Inflammatory macrophage treated with lipopolysaccharide for 1 hour (primary cell): ENCODE measurements at regions not wholly inside any gene's neighbourhood (a gene's known extent, or its start where the extent isn't known, plus 50 kb on each side); places are given as distances from the start of the nearest gene placed in this dataset.

Experiments
- DNase-seq, 2 donors: peaks; one replicate each; pipeline ENCODE4 v3.0.0-alpha.2; 2020 to 2022

DNA sequence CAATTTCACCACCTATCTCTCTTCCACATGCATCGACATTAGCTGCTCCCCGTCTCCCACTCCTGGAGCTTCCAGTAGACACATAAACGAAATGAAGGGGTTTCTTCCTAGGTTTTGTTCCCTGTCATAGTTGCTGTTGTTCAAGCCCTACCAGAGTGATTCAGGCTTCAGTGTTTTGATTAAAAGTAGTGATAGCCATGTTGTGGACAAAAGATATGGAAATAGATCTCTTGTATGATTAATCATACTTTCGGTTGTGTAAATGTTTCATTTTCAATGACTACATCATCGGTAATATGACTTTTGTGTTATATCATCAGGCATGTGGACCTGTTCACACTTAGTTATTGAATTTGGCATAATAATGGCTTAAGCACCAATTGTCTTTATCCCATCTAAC lies 96.5 kb upstream of the KLF3 start:
- no peak for DNase-seq

DNA sequence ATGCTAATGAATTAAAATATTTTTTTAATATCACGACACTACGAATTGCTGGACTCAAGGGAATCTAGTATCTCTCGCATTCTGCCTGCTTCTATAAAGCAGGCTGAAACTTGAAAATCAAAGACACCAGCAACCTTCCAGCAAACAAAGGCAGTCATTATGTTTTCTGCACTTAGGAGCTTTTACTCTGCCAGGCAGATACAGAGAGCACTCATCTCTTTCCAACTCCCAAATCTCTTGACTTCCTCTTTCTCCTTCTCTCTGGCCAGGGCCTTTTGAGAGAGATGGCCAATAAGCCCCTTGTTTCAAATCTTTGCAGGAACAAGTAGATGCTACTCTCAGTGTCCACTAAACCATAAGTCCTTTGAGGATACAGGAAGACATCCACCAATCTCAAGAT lies 95.2 kb upstream of the KLF3 start:
- DNase-seq: no peak

DNA sequence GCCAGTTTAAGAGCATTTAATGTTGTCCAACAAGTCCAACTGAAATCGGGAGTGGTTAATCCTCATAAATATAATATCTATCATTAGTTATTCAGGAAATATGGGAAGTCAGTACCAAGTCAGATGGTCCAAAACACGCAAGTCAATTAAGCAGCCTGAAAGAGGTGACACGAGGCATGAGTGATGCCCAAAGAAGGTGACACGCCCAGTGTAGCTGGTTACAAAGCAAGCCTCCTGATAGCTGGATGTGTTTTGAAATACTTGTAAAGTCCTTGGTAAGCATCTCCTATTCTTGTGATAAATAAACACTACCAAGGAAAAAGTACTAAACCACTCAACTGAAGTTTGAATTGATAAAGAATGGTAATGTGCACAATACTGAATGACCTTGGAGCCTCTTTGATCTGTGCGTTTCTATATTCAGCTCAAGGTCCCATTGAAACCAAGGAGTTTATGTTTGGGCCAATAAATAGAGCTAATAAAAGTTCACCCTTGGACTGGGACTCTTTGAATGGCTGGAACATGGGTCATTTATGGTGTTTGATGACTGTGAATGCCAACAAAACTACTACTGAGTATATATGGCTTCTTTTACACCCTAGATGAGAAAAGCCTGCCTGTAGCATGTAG lies 93.2 kb upstream of the KLF3 start:
- no peak for DNase-seq

DNA sequence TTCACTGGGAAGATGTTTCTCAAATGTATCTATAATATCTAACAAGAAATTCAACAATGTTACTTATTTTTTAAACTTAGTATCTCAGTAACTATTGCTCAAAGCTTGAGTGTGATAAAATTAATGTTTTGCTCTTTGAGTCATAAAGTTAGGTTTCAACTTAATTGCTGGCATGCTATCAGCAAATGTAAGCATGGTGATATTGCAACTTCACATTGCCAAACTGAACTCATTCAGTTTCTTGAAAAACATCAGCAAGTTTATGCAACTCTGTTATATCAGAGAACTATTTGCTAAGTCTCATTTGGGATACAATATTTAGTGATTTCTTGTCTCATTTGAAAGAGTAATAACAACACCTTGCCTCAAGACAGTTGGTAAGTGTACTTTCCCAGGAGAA lies 91.2 kb upstream of the KLF3 start:
- DNase-seq: peak in 1 of 2 donors; percentile 20

DNA sequence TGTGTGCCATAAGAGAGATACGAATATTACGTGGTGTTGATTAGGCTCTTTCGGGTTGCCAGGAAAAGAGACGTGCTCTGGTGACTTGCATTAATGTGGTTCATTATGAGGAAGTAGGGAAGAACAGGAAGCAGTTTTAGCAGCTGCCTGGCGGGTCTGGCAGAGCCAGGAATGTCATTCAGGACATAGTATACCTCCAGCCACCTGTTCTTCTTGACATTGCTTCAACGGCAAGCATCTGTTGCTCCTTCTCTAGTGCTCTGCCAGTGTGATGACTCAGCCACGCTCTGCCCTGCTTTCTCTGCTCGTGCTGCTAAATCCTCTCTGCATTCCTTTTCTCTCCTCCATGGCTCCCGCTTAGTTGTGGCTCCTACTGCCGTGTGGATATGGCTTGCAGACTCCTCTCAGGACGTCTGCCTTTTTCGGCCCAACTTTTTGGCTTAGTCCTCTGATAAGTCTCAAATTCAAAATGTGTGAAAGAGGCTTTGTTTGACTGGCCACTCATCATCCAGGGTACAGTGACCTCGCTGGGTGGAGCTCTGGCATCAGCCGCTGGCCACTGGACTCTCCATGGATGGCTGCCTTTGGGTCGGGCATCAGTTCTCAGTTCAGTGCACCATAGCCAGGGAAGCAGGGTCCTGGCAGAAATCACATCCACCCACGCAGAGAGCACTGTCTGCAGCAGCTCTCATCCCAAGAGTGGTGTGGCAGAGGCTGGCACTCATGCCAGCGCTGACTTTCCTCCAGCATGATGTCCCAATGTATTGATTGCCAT lies 89.3 kb upstream of the KLF3 start:
- peak; percentile 37 to 65 for DNase-seq

DNA sequence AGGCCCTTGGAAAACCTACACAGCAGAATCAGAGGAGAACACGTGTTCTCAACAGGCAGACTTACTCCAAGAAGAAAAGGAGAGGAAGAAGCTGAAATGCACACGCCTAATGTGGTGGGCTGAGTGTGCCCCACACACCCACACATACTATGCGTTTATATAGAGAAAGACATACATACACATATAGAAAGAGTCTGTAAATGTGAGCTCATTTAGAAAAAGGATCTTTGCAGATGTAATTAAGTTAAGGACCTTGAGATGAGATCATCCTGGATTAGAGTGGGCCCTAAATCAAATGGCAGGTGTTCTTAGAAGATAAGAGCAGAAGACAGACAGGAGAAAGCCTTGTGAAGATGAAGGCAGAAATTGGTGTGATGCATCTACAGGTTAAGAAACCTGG lies 87.2 kb upstream of the KLF3 start:
- DNase-seq: no peak

DNA sequence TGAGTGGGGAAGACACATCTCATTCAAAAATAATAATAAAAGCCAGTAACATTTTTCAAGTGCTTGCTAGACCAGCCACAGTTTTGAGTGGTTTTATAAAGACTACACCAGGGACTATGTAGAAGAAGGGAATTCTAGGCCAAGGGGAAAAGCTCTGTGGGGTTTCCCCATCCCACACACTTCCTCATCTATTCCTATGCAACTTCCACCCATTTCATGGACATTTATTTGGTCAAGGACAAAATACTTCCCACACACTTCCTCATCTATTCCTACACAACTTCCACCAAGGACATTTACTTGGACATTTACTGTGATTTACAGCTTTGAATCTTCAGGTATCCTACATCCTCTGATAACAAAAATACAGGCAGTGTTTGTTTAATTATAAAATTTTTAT lies 86.5 kb upstream of the KLF3 start:
- peak; percentile 68 to 87 for DNase-seq

DNA sequence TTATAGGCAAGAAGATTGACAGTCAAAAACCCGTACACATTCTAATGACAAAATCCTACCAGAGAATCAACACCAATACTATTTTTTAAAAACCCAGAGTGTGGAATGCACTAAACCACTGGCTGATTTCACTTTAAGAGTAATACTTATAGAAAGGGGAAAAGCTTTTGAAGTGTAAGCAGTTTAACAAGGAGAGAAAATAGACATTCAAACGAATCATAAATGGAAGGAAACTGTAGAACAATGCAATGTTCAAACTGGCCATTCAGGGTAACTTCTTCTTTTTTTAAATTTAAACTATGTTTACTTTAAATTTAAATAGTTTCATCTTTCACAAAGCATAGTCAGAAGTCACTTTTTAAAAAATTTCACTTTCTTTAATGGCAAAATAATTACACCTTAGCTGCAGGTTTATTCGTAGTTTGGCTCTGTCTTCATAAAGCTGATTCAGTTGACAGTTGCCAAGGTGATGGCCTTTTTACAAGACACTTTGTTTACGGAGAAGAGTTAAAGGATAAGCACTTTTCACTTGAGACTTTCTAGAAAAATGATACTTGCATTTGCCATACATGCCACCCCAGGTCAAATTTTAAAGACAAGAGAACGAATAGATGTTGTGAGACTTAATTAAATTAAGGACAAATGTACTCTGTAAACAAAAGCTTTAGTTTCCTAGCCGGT lies 82.4 kb upstream of the KLF3 start:
- DNase-seq: no peak

DNA sequence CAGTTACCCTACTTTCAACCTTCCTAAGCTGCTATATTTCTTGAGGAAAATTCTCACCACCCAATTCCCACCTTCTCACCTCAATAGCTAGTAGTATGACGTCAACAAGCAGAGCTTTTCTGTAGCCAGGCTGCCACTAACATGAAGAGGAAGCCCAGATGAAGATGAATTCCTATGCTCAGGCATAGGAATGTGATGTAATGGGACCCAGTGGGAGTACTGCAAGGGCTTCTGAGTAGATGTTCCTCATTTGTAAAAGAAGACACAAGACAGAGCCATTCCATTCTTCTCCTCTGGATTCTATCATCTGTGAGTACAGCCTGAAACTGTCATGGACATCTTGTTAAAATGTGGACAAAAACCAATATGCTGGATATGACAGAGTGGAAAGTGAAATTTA lies 81.6 kb upstream of the KLF3 start:
- peak; percentile 42 to 56 for DNase-seq

DNA sequence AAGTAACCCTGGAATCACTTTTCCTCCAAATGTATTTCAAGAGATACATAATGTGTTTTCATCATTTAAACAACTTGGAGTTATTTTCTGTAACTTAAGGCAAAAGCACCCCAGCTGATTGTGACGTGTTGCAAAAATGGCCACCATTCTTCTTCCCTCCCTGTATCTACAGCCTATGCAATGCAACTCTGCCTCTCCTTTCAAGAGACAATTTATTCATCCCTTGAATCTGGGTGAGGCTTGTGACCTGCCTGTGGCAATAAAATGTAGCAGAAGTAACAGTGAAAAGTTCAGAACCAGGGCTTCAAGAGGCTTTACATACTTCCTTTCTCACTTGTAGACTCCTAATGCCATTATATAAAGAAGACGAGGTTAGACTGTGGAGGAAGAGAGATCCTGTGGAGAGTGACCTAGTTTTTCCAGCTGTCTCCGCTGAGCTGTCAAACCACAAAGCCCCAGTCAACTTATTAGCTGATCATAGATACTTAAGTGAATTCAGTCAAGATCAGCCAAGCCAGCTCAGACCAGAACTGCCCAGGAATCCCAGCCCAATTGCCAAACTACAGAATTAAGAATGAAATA lies 81.0 kb upstream of the KLF3 start:
- no peak for DNase-seq

DNA sequence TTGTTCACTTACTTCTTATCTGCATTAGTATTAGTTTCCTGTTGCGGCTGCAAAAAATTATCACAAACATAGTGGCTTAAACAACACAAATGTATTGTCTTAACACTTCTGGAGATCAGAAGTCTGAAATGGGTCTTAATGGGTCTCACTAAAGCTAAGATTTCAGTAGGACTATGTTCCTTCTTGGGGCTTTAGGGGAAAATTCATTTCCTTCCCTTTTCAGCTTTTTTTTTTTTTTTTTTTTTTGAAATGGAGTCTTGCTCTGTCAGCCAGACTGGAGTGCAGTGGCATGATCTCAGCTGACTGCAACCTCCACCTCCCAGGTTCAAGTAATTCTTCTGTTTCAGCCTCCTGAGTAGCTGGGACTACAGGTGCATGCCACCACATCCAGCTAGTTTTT lies 78.1 kb upstream of the KLF3 start:
- DNase-seq: no peak

DNA sequence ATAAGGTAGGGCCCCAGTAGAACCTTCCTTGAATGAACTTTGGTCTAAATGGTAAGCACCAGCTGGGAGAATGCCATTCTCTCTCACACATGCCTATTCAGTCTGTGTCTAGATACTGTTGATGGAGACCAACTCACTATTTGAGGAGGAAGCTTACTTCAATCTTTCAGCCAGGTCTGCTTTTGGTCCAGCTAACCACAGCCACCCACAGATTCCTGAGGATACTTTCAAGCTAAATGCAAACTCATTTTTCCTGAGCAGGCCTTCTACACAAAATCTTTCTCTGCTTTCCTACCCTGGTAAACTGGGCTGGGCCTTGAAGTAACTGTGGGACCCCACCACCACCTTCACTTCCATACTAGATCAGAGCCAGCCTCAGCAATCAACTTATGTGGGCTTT lies 76.9 kb upstream of the KLF3 start:
- DNase-seq: no peak

DNA sequence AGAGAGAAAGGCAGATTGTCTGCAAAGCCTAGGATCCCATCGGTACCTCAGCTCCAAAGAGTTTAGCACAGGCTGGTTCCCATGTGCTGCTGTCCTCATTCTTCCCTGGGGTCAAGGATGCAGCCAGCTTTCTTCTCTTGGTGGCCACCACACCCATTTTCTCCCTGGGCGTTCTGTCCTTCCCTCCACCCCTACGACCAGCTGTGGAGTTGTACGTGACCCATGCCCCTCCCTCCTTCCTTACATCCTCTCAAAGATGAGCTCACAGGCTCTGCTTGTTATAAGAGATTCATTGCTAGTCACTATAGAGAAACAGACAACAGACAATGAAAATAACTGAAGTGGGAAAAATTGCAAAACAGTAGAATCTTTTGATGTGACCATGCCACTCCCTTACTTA lies 74.0 kb upstream of the KLF3 start:
- DNase-seq: no peak

DNA sequence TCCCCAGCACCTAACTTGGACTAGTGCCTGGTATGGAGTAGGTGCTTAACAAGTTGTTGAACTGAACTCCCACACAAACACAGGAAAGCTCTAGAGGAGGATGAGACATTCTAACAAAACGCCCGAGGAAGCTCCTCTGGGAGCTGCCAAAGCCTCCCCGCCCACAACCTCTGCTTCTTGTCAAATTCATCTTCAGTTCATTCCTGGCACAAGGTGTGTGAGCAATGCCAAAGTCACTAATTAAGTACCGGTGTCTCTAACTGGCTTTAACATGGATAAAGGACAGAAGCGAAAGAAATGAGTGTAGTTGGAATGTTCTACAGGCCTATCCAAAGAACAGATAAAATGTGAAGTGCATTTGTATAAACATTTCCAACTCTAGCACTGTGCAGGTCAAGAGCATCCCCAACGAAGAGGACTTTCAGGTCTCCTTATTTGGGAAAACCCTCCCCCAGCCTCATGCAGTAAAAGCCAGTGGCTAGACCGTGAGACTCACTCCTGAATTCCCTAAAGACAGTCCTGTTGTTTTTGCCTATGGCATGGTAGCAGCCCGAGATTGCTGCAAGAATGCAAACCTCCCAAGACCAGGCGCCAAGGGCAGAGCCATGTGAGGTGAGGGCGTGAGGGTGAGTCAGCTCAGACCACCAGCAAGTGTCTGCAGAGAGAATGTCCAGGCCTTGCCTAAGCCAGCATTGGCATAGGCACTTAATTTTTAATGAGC lies 72.2 kb upstream of the KLF3 start:
- DNase-seq: no peak

DNA sequence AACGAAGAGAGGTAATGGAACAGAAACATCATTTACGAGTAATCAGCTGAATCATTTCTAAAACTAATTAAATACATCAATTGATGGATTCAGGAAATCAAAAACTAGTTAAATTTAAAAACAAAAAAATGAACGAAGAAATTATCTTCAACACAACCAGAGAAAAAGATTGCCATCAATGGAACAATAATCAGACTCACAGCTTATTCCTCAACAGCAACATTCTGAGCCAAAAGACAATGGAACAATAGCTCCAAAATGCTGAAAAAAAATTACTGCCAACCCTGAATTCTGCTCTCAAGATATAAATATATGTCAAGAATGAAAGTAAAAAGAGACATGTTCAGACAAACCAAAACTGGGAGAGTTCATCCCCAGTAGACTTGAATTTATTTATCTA lies 65.5 kb upstream of the KLF3 start:
- DNase-seq: no peak

DNA sequence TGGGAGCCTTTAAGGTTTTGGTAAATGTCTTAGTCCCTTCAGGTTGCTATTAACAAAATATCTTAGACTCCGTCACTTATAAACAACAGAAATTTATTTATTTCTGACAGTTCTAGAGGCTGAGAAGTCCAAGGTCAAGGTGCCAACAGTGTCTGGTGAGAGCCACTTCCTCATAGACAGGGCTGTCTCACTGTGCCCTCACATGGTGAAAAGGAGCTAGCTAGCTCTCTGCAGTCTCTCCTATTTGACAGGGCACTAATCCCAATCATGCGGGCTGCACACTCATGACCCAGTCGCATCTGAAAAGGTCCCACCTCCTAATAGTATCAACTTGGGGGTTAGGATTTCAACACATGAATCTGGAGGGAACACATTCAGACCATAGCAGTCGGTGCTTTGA lies 63.4 kb upstream of the KLF3 start:
- DNase-seq: no peak

DNA sequence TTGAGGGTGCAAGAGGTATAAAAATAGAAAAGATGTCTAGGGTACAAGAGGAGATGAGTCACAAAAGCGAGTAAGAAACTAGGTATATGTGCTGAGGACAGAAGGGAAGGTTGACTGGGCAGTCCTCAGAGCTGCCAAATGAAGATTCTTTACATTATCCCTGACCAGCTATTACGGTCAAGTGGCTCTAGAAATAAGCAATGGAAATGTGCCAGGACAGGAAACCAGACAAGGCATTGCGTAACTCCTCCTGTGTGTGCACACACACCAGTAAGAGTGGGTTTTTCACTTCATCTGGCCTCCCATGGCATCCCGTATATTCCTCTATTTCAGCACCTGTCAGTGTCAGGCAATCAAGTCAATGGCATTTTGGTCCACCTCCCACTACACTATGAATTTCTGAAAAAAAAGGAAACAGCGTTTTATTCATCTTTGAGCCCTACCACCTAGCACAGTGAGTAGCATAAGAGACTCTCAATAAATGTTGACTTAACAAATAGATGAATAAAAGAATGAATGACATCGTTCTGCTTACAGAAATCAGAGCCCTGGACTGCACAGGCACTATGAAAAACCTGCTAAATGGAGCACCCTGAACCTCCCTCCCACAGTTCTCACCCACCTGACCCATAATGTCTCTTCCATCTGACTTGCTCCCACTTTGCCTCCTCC lies 62.6 kb upstream of the KLF3 start:
- DNase-seq: peak; percentile 31 to 51

DNA sequence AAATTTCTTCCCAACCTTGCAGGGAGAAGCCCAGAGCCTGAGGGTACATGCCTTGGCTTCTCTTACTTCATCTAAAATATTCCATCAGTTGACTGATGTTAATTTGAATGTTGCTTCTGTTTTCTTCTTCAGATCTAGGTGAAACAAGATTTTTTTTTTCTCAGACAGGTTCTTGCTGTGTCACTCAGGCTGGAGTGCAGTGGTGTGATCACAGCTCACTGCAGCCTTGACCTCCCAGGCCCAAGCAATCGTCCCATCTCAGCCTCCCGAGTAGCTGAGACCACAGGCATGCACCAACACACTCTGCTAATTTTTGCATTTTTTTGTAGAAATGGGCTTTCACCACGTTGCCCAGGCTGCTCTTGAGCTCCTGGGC lies 62.1 kb upstream of the KLF3 start:
- no peak for DNase-seq

DNA sequence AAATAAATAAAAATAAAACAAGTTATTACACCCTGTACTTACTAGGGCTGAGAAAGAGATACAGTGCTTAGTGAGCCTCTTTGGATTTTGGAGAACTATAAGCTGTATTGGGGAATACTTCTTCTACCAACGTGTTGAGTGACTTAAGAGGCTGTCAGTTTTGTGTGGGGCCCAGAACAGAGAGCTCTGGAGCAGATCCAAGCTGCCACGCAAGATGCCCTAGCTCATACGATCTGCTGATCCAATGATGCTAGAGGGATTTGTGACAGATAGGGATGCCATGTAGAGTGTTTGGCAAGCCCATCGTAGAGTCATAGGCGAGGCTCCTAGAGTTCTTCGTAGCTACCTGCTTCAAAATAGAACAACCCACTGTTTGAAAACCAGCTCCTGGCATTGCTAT lies 60.3 kb upstream of the KLF3 start:
- no peak for DNase-seq

DNA sequence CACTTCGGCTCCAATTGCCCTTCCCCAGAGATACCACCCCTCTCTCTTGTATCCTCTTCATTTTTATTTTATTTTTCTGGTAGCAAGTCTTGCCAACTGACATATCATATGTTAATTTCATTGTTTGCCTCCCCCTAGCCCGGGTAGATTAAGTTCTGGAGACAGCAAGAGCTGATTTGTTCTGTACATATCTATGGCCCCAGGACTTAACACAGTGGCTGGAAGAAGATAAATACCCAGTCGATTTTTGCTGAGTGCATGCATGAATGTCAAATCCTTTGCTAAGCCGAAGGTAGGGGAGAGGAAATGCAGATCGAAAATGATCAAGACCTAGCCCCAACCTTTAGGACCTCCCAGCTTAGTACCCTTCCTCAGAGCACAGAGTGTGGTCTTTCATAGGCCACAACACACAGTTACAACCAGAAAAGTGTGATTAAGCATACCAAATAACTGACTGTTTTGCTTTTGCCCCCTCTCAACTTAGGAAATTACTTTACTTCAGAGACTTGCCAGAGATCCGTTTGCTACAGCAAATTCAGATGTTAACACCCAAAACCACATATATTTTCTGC lies 58.7 kb upstream of the KLF3 start:
- DNase-seq: no peak

DNA sequence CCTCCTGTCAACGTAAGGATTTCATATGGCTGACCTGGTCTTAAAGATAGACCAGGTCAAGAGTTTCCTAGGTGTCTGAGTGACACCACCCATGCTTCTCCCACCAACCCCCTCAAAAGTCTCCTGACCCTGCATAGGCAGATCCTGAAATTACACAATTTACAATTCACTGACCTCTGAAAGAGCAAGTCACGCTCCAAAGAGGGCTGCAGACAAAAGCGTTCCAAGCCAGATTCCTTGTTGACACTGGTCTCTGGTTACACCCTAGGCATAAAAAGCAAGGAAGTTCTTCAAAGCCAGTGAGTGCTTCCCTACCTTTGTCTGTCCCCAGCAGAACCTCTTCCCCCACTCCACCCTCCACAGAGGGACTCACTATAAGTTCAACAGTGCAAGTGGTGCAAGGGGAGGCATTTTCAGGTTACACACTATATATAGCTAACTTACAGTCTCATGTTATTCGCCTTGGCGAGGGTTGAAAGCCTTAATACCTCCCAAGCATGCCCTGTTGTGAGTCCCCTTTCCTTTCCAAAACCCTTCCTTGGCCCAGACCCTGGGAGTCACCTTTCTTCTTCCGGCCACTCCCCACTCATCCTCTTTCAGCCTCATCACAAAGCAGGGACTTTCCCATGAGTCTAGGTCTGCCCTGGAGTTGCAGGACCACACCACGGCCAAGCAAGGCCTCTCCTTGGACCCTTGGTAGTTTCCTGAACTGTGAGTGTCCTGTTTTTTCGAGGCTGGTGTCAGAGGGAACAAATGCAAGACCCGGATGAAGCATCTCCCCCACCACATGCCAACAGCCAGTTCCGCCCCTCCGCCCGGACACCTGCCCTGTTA lies 58.0 kb upstream of the KLF3 start:
- no peak for DNase-seq

DNA sequence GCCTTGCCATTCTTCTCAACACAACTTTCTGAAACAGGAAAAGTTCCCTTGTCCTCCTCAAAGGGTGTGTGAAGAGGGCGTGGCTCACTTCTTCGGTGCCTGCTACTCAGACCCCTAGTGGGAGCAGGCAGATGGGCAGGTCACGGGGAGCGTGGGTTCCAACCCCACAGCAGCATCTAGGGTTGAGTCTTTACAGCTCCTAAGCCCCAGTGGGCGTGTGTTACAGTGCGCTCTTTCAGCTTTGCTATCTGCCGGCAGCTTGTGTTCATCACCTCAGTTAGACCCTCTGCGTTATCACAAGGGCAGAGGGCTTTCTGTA lies 57.5 kb upstream of the KLF3 start:
- no peak for DNase-seq
